GM04504 (cell line): ENCODE measurements at regions not wholly inside any gene's neighbourhood (a gene's known extent, or its start where the extent isn't known, plus 50 kb on each side); places are given as distances from the start of the nearest gene placed in this dataset.
"Not testable (repeated sequence)": the region's sequence is repeated elsewhere in the genome, so short reads cannot be mapped to it uniquely, and the experiment has no call there.

Source experiments
- DNase-seq: peaks from one replicate; pipeline ENCODE4 v3.0.0-alpha.2; 2012; ENCODE audit warnings: low read depth

- no peak for DNase-seq
Measured at GRCh38 chr2:208935531-208935930, 488.3 kb upstream of the MAP2 start.

- DNase-seq = no peak
Measured at GRCh38 chr2:208937521-208937920, 486.3 kb upstream of the MAP2 start.

- DNase-seq = no peak
Measured at GRCh38 chr2:208939852-208940251, 484.0 kb upstream of the MAP2 start.

GRCh38 chr2:208945719-208946256 is 478.1 kb upstream of the MAP2 start:
- no peak for DNase-seq

GRCh38 chr2:208948073-208948472 is 475.8 kb upstream of the MAP2 start:
- DNase-seq = no peak

GRCh38 chr2:208970070-208970469 is 453.8 kb upstream of the MAP2 start:
- no peak for DNase-seq

GRCh38 chr2:208977582-208977981 is 446.3 kb upstream of the MAP2 start:
- DNase-seq = no peak

GRCh38 chr2:208978946-208979345 is 444.9 kb upstream of the MAP2 start:
- DNase-seq = no peak

- DNase-seq = no peak
Measured at GRCh38 chr2:208980321-208980720, 443.5 kb upstream of the MAP2 start.

- no peak for DNase-seq
Measured at GRCh38 chr2:208982831-208983230, 441.0 kb upstream of the MAP2 start.

- DNase-seq = no peak
Measured at GRCh38 chr2:208983486-208983885, 440.4 kb upstream of the MAP2 start.

- DNase-seq = no peak
Measured at GRCh38 chr2:208984376-208985090, 439.3 kb upstream of the MAP2 start.

GRCh38 chr2:208985644-208986043 is 438.2 kb upstream of the MAP2 start:
- no peak for DNase-seq

- DNase-seq = no peak
Measured at GRCh38 chr2:208990716-208991115, 433.1 kb upstream of the MAP2 start.

GRCh38 chr2:208999911-209000310 is 423.9 kb upstream of the MAP2 start:
- DNase-seq = no peak

GRCh38 chr2:209002054-209002453 is 421.8 kb upstream of the MAP2 start:
- DNase-seq = no peak

GRCh38 chr2:209005371-209005770 is 418.5 kb upstream of the MAP2 start:
- DNase-seq = no peak

- DNase-seq = no peak
Measured at GRCh38 chr2:209008636-209009287, 415.1 kb upstream of the MAP2 start.

- not testable (repeated sequence) for DNase-seq
Measured at GRCh38 chr2:209018633-209019032, 405.2 kb upstream of the MAP2 start.

GRCh38 chr2:209029249-209029648 is 394.6 kb upstream of the MAP2 start:
- DNase-seq = no peak

- DNase-seq = no peak
Measured at GRCh38 chr2:209044307-209044706, 379.5 kb upstream of the MAP2 start.

- no peak for DNase-seq
Measured at GRCh38 chr2:209046163-209046562, 377.7 kb upstream of the MAP2 start.

- no peak for DNase-seq
Measured at GRCh38 chr2:209049608-209050007, 374.2 kb upstream of the MAP2 start.

- DNase-seq = no peak
Measured at GRCh38 chr2:209062210-209062609, 361.6 kb upstream of the MAP2 start.
